Neural progenitor cell (in vitro differentiated cells): ENCODE measurements at regions not wholly inside any gene's neighbourhood (a gene's known extent, or its start where the extent isn't known, plus 50 kb on each side); places are given as distances from the start of the nearest gene placed in this dataset.

Source experiments
- DNase-seq: peaks from one replicate; pipeline ENCODE4 v3.0.0-alpha.2; 2016; ENCODE audit warnings: low spot score
- H2AFZ ChIP-seq: fragments of 200-600 bp; sonication (generic); replicated peaks from 2 replicates; pipeline ENCODE4 v1.6.1; 2016; ENCODE audit warnings: antibody characterized with exemption
- H3F3A ChIP-seq: fragments of 200-600 bp; sonication (generic); 2 replicates; pipeline ENCODE4 v1.6.1; 2016; ENCODE audit warnings: antibody characterized with exemption, low read depth
- H3K27ac ChIP-seq: fragments of 200-600 bp; sonication (generic); 2 replicates; pipeline ENCODE4 v1.5.1; 2016; ENCODE audit warnings: mild to moderate bottlenecking
- H3K27me3 ChIP-seq: fragments of 200-600 bp; sonication (generic); 2 replicates; pipeline ENCODE4 v1.6.1; 2016; ENCODE audit warnings: mild to moderate bottlenecking, moderate library complexity
- H3K36me3 ChIP-seq: fragments of 200-600 bp; sonication (generic); 2 replicates; pipeline ENCODE4 v1.5.1; 2016
- H3K4me1 ChIP-seq: fragments of 200-600 bp; sonication (generic); 2 replicates; pipeline ENCODE4 v1.6.1; 2016; ENCODE audit warnings: mixed run types
- H3K4me2 ChIP-seq: fragments of 200-600 bp; sonication (generic); 2 replicates; pipeline ENCODE4 v1.6.1; 2016
- H3K4me3 ChIP-seq: fragments of 200-600 bp; sonication (generic); 2 replicates; pipeline ENCODE4 v1.5.1; 2016
- H3K79me2 ChIP-seq: fragments of 200-600 bp; sonication (generic); 2 replicates; pipeline ENCODE4 v1.6.1; 2016; ENCODE audit warnings: low read depth
- H3K9ac ChIP-seq: fragments of 200-600 bp; sonication (generic); 2 replicates; pipeline ENCODE4 v1.6.1; 2016
- H3K9me3 ChIP-seq: fragments of 200-600 bp; sonication (generic); 2 replicates; pipeline ENCODE4 v1.5.1; 2016; ENCODE audit warnings: low read depth
- H4K20me1 ChIP-seq: fragments of 200-600 bp; sonication (generic); 2 replicates; pipeline ENCODE4 v1.6.1; 2016; ENCODE audit warnings: low read depth
- H3K27ac Mint-ChIP-seq: 3 replicates; pipeline ENCODE4 v1.8.0; 2021; ENCODE audit warnings: mixed read lengths
- H3K27me3 Mint-ChIP-seq: 2 replicates; pipeline ENCODE4 v1.8.0; 2022; ENCODE audit warnings: low read depth, mild to moderate bottlenecking, inconsistent platforms, moderate library complexity, mixed read lengths; ENCODE audit not compliant: insufficient read depth
- H3K36me3 Mint-ChIP-seq: 3 replicates; pipeline ENCODE4 v1.8.0; 2021; ENCODE audit warnings: mixed read lengths
- H3K4me1 Mint-ChIP-seq: 3 replicates; pipeline ENCODE4 v1.8.0; 2021; ENCODE audit warnings: mixed read lengths
- H3K4me3 Mint-ChIP-seq: 3 replicates; pipeline ENCODE4 v1.8.0; 2021; ENCODE audit warnings: mild to moderate bottlenecking, moderate library complexity, mixed read lengths
- H3K9me3 Mint-ChIP-seq: 3 replicates; pipeline ENCODE4 v1.8.0; 2020; ENCODE audit warnings: mixed read lengths
- EZH2 ChIP-seq: fragments of 200-600 bp; sonication (generic); IDR thresholded peaks from 2 replicates; pipeline ENCODE4 v1.6.1; 2017; ENCODE audit warnings: antibody characterized with exemption, mild to moderate bottlenecking, moderate library complexity
- EZH2phosphoT487 ChIP-seq: fragments of 200-600 bp; sonication (generic); IDR thresholded peaks from 2 replicates; pipeline ENCODE4 v1.6.1; 2017; ENCODE audit warnings: antibody characterized with exemption
- TF ChIP-seq, protein P1 (sequence below): fragments of 200-600 bp; sonication (generic); IDR thresholded peaks from 2 replicates; pipeline ENCODE4 v1.5.1; 2017; ENCODE audit warnings: antibody characterized with exemption, mild to moderate bottlenecking

DNA sequence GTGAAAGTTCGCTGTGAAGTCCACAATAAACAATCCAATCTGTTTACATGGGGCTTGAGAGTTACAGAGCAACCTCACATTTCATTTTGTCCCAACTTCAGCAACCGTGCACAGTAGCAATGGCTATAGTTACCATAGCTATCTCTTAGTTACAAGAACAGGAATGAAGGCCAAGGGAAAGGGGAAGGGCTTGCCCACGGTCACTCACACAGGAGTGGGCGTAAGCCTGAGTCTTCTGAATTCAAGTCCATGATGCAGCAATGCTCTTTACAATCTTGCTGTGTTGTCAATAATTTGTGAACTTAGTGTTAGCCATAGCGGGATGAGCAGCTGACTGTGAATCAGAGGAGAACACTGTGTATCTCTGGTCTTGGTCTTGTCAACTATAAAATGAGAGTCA, 102.9 kb downstream of the ADAMTS15 start:
- Histone ChIP-seq H2AFZ (no peak overlapping the region), H3K27ac (no peak overlapping the region), H3K9ac (no peak overlapping the region), H3F3A (no peaks in the 10 kb centered on the region), H3K4me3 (no peak overlapping the region), H3K9me3 (no peaks in the 10 kb centered on the region), H4K20me1 (no peaks in the 10 kb centered on the region), H3K27me3 (no peaks in the 10 kb centered on the region), H3K79me2 (no peaks in the 10 kb centered on the region), H3K36me3 (no peaks in the 10 kb centered on the region), H3K4me2 (no peak overlapping the region), H3K4me1 (no peaks in the 10 kb centered on the region)
- no peak for DNase-seq
- peaks cover 10% of the 10 kb centered on the region for H3K4me1 Mint-ChIP-seq
- H3K27ac Mint-ChIP-seq: no peak overlapping the region
- H3K4me3 Mint-ChIP-seq: no peak overlapping the region
- TF ChIP-seq, protein P1, sequence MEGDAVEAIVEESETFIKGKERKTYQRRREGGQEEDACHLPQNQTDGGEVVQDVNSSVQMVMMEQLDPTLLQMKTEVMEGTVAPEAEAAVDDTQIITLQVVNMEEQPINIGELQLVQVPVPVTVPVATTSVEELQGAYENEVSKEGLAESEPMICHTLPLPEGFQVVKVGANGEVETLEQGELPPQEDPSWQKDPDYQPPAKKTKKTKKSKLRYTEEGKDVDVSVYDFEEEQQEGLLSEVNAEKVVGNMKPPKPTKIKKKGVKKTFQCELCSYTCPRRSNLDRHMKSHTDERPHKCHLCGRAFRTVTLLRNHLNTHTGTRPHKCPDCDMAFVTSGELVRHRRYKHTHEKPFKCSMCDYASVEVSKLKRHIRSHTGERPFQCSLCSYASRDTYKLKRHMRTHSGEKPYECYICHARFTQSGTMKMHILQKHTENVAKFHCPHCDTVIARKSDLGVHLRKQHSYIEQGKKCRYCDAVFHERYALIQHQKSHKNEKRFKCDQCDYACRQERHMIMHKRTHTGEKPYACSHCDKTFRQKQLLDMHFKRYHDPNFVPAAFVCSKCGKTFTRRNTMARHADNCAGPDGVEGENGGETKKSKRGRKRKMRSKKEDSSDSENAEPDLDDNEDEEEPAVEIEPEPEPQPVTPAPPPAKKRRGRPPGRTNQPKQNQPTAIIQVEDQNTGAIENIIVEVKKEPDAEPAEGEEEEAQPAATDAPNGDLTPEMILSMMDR: no peak
- TF ChIP-seq EZH2 (no peak), EZH2phosphoT487 (no peak)
- H3K9me3 Mint-ChIP-seq: no peaks in the 10 kb centered on the region
- H3K27me3 Mint-ChIP-seq: peaks cover 11% of the 10 kb centered on the region
- H3K36me3 Mint-ChIP-seq: no peaks in the 10 kb centered on the region

DNA sequence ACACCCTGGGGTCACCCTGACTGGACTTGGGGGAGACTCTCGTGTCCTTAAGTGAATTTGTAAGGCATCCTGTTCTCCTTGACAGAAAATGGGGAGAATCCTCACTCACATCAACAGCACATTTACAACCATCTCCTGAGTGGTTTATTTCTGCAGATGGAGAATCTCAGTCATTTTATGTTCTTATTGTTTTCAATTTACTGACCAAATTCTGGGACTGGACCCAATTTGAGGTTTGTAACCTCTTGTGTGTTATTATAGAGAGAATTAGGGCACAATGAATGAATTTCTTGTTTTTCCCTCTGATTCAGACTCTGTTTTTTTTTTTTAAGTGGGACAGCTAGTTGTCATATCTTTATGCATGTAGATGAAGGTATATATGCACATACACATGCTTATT, 104.9 kb downstream of the ADAMTS15 start:
- Mint-ChIP-seq H3K36me3 (no peaks in the 10 kb centered on the region), H3K4me1 (peaks cover 10% of the 10 kb centered on the region), H3K27me3 (peaks cover 8% of the 10 kb centered on the region), H3K9me3 (no peaks in the 10 kb centered on the region), H3K4me3 (no peak overlapping the region), H3K27ac (no peak overlapping the region)
- no peaks in the 10 kb centered on the region for H4K20me1 ChIP-seq
- H3K9me3 ChIP-seq: no peaks in the 10 kb centered on the region
- H3K4me3 ChIP-seq: no peak overlapping the region
- no peaks in the 10 kb centered on the region for H3K4me1 ChIP-seq
- H3K36me3 ChIP-seq: no peaks in the 10 kb centered on the region
- TF ChIP-seq, protein P1: no peak
- TF ChIP-seq EZH2 (no peak), EZH2phosphoT487 (no peak)
- H3F3A ChIP-seq: no peaks in the 10 kb centered on the region
- no peak for DNase-seq
- H3K4me2 ChIP-seq: no peak overlapping the region
- no peak overlapping the region for H3K27ac ChIP-seq
- H3K27me3 ChIP-seq: no peaks in the 10 kb centered on the region
- no peak overlapping the region for H3K9ac ChIP-seq
- no peaks in the 10 kb centered on the region for H3K79me2 ChIP-seq
- H2AFZ ChIP-seq: no peak overlapping the region

DNA sequence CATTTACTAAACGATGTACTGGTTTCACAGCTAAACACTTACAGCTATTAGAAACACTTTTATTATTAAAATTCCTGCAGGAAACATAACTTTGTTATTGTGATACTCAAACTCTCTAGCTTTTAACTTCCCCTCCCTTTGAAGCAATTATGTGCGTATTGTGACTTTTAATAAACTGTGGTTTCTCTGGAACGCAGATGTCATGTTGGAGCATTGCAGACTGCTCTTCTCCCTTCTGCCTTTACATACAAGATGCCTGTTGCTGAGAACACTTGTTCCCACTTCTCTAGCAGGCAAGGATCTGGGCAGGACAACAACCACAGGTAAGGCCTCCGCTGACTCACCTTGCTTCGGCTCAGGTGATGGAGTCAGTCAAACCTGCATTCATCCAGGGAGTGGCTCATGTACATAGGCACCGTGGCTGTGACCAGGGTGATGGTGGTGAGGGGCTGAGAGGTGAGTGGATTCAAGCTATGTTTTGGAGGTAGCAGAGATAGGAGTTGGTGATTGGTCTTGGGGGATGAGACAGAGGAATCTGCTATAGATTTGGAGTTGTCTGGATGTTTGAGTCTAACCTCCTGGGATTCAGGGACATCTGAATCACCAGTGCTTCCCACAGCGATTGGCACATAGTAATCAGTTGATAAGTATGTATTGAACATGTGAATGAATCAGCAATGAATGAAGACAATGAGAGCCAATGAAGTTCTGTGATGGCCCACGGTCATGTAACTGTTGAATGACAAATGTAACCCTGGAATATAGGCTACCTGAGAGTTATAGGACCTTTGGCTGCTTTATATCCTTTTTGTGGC, 106.0 kb downstream of the ADAMTS15 start:
- H3K4me2 ChIP-seq: no peak overlapping the region

More for the DNA sequence above, 106.0 kb downstream of the ADAMTS15 start:
- peaks cover 8% of the 10 kb centered on the region for H3K27me3 Mint-ChIP-seq
- H3K4me3 Mint-ChIP-seq: no peak overlapping the region
- H4K20me1 ChIP-seq: no peaks in the 10 kb centered on the region
- no peak for DNase-seq
- H3K9ac ChIP-seq: no peak overlapping the region
- peak overlapping the region; percentile 11 for H3K27ac Mint-ChIP-seq
- no peaks in the 10 kb centered on the region for H3K79me2 ChIP-seq
- H3K36me3 ChIP-seq: no peaks in the 10 kb centered on the region
- H3K27me3 ChIP-seq: no peaks in the 10 kb centered on the region
- no peaks in the 10 kb centered on the region for H3K9me3 ChIP-seq
- TF ChIP-seq, protein P1: no peak
- TF ChIP-seq EZH2: no peak
- no peak for TF ChIP-seq EZH2phosphoT487
- H3K36me3 Mint-ChIP-seq: no peaks in the 10 kb centered on the region
- H3K4me1 ChIP-seq: no peaks in the 10 kb centered on the region
- H3K4me3 ChIP-seq: no peak overlapping the region
- H2AFZ ChIP-seq: no peak overlapping the region
- H3F3A ChIP-seq: no peaks in the 10 kb centered on the region
- H3K4me1 Mint-ChIP-seq: peaks cover 10% of the 10 kb centered on the region
- H3K9me3 Mint-ChIP-seq: no peaks in the 10 kb centered on the region
- H3K27ac ChIP-seq: no peak overlapping the region
